Vagina (tissue), 2 donors: ENCODE measurements at regions not wholly inside any gene's neighbourhood (a gene's known extent, or its start where the extent isn't known, plus 50 kb on each side); places are given as distances from the start of the nearest gene placed in this dataset.

Experiments
- POLR2A ChIP-seq, 2 donors: fragments of 450-650 bp; IDR thresholded peaks; one replicate each; pipeline ENCODE4 v1.6.1; 2017; ENCODE audit warnings: antibody characterized with exemption in 2 of 2, mild to moderate bottlenecking in 2 of 2, moderate library complexity in 2 of 2
- POLR2AphosphoS5 ChIP-seq, 2 donors: sonication (generic); formaldehyde crosslinking; IDR thresholded peaks; one replicate each; pipeline ENCODE4 v1.9.0; 2017; ENCODE audit warnings: antibody characterized with exemption in 2 of 2, mild to moderate bottlenecking in 2 of 2, low read depth in 1 of 2; ENCODE audit not compliant: insufficient read depth in 1 of 2
- TF ChIP-seq, protein P1 (sequence below), 3 experiments: fragments of 450-650 bp in 2 of 3; fragments of 200-600 bp in 1 of 3; sonication (generic) in 1 of 3; IDR thresholded peaks; one replicate each; pipeline ENCODE4 v1.5.1; 2017 to 2019; ENCODE audit warnings: antibody characterized with exemption in 3 of 3, mild to moderate bottlenecking in 2 of 3, moderate library complexity in 2 of 3

DNA sequence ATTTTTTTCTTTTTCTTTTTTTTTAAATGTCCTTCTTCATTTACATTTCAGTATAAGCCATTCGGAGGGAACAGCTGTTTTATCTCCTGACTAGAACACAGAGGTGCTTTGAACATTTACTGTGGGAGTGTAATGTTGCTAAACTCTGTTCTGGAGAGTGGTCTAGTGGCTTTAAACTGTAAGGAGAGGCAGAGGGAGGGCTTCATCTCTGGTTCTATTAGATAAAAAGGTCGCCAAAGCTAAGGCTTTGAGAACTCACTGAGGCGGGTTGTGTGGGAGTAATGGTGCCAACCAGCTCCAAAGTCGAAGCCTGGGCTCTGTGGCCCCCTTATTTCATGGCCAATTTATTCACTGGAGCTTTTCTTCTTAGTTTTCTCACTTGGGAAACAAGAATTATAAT lies 133.2 kb downstream of the ANXA2 start:
- TF ChIP-seq, protein P1, sequence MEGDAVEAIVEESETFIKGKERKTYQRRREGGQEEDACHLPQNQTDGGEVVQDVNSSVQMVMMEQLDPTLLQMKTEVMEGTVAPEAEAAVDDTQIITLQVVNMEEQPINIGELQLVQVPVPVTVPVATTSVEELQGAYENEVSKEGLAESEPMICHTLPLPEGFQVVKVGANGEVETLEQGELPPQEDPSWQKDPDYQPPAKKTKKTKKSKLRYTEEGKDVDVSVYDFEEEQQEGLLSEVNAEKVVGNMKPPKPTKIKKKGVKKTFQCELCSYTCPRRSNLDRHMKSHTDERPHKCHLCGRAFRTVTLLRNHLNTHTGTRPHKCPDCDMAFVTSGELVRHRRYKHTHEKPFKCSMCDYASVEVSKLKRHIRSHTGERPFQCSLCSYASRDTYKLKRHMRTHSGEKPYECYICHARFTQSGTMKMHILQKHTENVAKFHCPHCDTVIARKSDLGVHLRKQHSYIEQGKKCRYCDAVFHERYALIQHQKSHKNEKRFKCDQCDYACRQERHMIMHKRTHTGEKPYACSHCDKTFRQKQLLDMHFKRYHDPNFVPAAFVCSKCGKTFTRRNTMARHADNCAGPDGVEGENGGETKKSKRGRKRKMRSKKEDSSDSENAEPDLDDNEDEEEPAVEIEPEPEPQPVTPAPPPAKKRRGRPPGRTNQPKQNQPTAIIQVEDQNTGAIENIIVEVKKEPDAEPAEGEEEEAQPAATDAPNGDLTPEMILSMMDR (IDR thresholded peaks at IDR 0.05), result no peak
- TF ChIP-seq POLR2AphosphoS5 (IDR thresholded peaks at IDR 0.05; ENCODE audit: insufficient read depth in 1 of 2, low read depth in 1 of 2) (no peak), POLR2A (IDR thresholded peaks at IDR 0.05) (no peak)
